NCI-H2107 treated with DMSO at 0.1 percent for 48 hours (cell line): ENCODE measurements at regions not wholly inside any gene's neighbourhood (a gene's known extent, or its start where the extent isn't known, plus 50 kb on each side); places are given as distances from the start of the nearest gene placed in this dataset.
"Not testable (repeated sequence)": the region's sequence is repeated elsewhere in the genome, so short reads cannot be mapped to it uniquely, and the experiment has no call there.

ENCODE experiments used
- DNase-seq: peaks from one replicate; lab custom pipeline; 2025; ENCODE audit not compliant: unreplicated experiment; lab: John Stamatoyannopoulos, UW

- DNase-seq = no peak
Observed at GRCh38 chr13:64186071-64186470, 2770.4 kb upstream of the PCDH20 start.

- no peak for DNase-seq
Observed at GRCh38 chr13:64180756-64181155, 2765.1 kb upstream of the PCDH20 start.

- DNase-seq = no peak
Observed at GRCh38 chr13:64165826-64166225, 2750.2 kb upstream of the PCDH20 start.

- no peak for DNase-seq
Observed at GRCh38 chr13:64164435-64164834, 2748.8 kb upstream of the PCDH20 start.

- DNase-seq = no peak
Observed at GRCh38 chr13:64160479-64160878, 2744.8 kb upstream of the PCDH20 start.

- DNase-seq = no peak
Observed at GRCh38 chr13:64158908-64159307, 2743.3 kb upstream of the PCDH20 start.

GRCh38 chr13:64154514-64154913 is 2738.9 kb upstream of the PCDH20 start:
- no peak for DNase-seq

GRCh38 chr13:64130600-64130999 is 2715.0 kb upstream of the PCDH20 start:
- no peak for DNase-seq

GRCh38 chr13:64130171-64130570 is 2714.5 kb upstream of the PCDH20 start:
- no peak for DNase-seq

- no peak for DNase-seq
Observed at GRCh38 chr13:64127856-64128255, 2712.2 kb upstream of the PCDH20 start.

GRCh38 chr13:64127192-64127591 is 2711.5 kb upstream of the PCDH20 start:
- no peak for DNase-seq

- DNase-seq = not testable (repeated sequence)
Observed at GRCh38 chr13:64121023-64121709, 2705.5 kb upstream of the PCDH20 start.

- no peak for DNase-seq
Observed at GRCh38 chr13:64099994-64100393, 2684.3 kb upstream of the PCDH20 start.

GRCh38 chr13:64090311-64090710 is 2674.7 kb upstream of the PCDH20 start:
- no peak for DNase-seq

GRCh38 chr13:64088491-64088890 is 2672.8 kb upstream of the PCDH20 start:
- no peak for DNase-seq

GRCh38 chr13:64087624-64088023 is 2672.0 kb upstream of the PCDH20 start:
- DNase-seq = no peak

GRCh38 chr13:64083811-64084210 is 2668.2 kb upstream of the PCDH20 start:
- no peak for DNase-seq

- no peak for DNase-seq
Observed at GRCh38 chr13:64083396-64083795, 2667.7 kb upstream of the PCDH20 start.

GRCh38 chr13:64078480-64078936 is 2662.9 kb upstream of the PCDH20 start:
- DNase-seq = no peak

- DNase-seq = no peak
Observed at GRCh38 chr13:64078025-64078424, 2662.4 kb upstream of the PCDH20 start.

- DNase-seq = not testable (repeated sequence)
Observed at GRCh38 chr13:64077132-64077835, 2661.6 kb upstream of the PCDH20 start.

GRCh38 chr13:64075543-64076271 is 2660.1 kb upstream of the PCDH20 start:
- no peak for DNase-seq
